Stimulated activated CD8-positive, alpha-beta memory T cell treated with anti-CD3 and anti-CD28 coated beads, Interleukin-4, amount 100 ng/mL, for 4 hours (primary cell): ENCODE measurements at regions not wholly inside any gene's neighbourhood (a gene's known extent, or its start where the extent isn't known, plus 50 kb on each side); places are given as distances from the start of the nearest gene placed in this dataset.

Source experiments
- DNase-seq, 2 donors: peaks; one replicate each; pipeline ENCODE4 v3.0.0-alpha.2; 2020; ENCODE audit warnings: low read depth in 2 of 2, low spot score in 1 of 2

DNA sequence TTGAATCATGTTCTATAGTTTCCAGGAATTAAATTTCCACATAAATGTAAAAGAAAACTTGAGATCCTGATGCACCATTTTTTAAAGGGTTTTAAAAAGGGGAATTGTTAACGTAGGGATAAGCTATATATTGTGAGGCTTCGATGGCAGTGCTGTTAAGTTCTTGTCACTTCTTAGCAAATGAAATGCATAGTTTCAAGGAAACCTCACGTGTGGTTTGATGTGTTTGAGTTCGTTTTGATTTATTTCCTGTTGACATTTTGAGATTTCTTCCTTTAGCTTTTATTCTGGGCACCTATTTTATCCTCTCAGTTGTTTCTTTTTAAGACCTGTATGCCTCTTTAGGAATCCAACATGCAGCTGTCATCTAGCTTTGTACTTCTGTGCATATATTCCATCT is 301.0 kb downstream of the DOCK8 start:
- no peak for DNase-seq

DNA sequence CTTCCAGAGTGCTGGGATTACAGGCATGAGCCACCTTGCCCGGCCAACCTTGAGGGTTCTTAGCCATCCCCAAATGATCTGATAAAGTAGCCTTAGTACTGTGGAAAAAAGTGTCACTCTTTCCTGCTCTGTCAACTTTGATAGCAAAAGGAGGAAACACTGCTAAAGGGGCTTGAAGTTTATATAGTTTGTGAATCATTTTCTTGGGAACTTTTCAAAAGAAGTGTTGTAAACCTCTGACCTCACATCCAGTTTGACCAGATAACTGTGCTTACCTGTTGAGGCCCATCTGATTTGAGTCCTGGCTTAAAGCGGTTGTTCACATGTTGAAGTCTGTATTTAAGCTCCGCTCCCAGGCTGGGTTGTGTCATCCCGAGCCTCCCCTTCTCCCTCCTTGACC is 303.3 kb downstream of the DOCK8 start:
- no peak for DNase-seq

DNA sequence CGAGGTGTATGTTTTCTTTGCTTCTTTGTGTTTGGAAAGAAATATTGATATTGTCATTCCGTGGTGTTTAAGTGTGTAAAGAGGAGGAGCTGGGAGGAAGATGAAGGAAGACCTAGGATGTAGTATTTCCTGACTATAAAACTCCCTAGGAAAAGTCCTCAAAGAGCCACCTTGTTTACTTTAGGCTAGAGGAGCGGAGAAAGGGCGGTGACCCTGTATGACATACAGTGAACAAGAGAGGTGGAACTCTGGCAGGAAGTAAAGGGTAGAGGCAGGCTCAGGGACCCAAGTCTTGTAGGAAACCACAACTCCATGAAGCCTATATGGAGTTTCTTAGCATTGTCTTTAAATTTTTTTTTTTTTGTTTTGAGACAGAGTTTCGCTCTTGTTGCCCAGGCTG is 303.9 kb downstream of the DOCK8 start:
- no peak for DNase-seq

DNA sequence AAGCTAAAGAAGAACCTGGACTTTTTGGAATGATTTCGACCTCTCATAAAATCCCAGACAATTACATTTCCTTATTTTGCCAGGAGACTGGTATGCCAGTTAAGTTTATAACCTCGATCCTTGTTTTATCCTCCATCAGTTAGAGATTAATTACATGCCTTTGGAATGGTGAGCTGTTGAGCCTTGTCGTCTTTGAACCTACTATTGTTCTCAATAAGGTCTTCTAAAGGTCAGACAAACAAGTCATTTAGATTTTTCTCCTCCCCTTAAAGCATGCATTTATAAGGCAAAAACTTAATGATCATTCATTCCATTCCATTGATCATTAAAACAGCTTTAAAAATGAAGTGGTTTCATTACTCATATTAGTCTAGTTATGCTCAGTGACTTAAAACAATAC is 304.9 kb downstream of the DOCK8 start:
- DNase-seq = no peak

DNA sequence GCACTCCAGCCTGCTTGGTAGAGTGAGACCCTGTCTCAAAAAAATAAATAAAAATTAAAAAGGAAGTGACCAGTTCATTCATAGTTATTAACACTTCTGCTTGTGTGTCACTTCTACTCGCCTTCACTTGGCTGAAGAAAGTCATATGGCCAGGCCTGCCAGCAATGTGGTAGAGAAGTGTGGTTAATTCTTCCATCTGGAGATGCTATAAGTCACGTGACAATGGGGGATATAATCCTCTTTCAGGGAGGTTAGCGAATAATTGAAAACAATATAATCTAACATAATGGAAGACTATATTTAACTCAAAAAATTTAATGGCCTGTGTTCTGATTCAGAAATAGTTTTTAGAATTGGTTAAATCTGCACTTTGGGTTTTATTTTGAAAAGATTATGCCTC is 305.6 kb downstream of the DOCK8 start:
- DNase-seq = no peak

DNA sequence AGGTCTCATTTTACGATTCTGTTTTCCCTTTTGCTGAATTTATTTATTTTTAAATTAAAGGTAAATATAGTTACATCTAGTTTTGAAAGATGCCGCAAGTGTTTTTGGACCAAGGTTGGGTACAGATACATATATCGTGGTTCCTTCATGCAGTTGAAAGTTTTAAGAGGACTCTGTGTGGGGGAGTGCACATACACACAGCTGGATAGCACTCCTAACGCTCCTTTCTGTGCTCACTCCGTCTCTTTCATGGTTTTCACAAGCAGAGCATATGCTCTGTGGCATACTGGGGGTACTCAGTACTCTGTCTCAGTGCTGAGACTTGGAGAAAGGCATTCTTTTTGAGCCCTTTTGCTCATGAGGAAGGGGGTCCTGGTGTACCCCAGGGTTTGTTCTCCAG is 307.5 kb downstream of the DOCK8 start:
- DNase-seq = no peak

DNA sequence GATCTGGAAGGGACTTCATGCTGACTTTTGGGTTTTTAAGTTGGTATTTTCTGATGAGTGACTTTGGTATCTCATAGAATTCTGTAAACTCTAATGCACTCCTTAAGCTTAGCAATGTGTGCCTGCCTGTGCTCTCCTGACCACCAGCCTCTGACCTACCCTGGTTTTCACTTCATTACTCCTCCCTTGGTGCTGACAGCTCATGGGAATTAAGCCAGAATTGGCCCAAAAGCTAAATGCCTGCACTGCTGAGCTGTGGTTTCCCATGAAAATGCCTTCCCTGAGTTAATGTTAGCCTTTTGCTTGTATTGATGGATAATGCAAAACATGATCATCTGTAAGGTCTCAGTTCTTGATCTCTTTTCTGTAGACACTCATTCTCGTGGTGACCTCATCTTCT is 308.0 kb downstream of the DOCK8 start:
- no peak for DNase-seq

DNA sequence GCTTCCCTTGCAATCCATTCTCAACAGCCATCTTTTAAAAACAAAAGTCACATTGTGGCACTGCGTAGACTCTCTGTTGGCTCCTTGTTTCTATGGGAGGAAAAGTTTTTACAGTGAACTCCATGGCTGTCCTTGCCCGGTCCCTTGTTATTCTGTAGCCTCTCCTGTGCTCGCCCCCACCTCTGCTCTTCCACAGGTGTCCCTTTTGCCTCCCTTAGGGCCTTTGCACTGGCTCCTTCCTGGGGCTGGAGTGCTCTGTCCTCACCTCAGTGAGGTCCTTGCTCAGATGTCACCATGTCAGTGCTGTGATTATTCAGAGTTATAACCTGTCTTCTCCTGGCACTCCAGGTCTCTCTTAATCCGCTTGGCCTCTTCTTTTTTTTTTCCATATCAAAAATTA is 308.8 kb downstream of the DOCK8 start:
- DNase-seq = no peak

DNA sequence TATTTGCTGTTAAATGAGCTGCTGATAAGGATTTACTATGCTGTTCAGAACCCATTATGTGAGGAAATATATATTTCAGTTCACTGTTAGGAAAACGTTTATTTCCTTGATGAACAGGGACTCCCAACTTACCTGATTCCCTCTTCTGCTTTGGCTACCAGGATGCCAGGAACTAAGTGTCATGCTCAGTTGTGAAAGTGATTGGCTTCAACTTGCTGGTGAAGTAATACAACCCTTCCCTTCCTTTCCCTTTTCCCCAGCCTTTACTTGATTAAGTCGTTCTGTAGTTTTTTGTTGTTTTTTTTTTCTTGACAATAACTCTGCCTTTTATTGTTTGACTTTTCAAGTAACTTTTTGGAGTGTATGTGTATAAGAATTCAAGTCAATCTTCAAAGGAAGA is 309.3 kb downstream of the DOCK8 start:
- no peak for DNase-seq

DNA sequence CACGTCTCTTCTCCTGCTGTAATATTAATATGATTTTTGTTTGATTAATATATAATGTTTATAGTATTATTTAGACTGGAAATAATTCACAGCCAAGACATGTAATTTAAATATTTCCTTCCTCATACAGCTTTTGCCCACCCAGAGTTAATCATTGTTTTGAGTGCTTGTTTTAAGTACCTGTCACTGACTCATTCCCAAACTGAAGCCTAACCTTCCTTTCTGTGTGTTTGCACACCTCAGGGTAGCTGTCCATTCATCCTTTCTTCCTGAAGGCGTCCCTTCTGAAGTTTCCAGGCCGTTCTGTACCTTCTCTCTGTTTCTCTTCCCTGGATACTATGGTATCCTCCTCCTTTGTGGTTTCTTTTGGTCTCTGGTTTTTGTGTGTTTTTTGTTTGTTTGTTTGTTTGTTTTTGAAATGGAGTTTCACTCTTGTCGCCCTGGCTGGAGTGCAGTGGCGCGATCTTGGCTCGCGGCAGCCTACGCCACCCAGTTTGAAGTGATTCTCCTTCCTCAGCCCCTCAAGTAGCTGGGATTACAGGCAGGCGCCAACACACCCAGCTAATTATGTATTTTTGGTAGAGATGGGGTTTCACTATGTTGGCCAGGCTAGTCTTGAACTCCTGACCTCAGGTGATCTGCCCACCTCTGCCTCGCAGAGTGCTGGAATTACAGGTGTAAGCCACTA is 312.4 kb downstream of the DOCK8 start:
- DNase-seq = no peak

DNA sequence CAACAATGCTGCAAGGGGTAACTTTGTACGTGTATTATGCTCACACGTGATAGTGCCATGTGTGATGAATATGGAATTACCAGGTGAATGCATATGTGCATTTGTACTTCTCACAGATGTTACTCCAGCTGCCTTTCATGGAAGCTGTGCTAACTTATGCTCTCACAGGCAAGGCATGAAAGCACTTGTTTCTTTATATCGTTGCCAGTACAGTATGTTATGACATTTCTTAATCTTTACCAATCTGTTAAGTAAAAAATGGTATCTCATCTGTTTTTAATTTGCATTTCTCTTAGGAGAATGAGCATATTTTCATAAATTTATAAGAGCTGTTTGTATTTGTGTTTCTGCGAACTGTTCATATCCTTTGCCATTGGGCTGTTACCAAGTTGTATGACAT is 311.8 kb upstream of the DMRT1 start:
- DNase-seq = no peak

DNA sequence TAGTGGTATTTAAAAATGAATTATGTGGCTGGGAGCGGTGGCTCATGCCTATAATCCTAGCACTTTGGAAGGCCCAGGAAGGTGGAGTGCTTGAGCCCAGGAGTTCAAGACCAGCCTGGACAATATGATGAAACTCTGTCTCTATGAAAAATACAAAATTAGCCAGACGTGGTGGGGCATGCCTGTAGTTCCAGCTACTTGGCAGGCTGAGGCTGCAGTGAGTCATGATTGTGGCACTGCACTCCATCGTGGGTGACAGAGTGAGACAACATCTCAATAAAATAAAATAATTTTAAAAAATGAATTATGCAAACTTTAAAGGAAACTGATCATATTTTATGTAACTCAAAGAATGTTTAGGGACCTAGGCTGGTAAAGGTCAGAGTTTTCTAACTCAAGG is 310.8 kb upstream of the DMRT1 start:
- DNase-seq = no peak

DNA sequence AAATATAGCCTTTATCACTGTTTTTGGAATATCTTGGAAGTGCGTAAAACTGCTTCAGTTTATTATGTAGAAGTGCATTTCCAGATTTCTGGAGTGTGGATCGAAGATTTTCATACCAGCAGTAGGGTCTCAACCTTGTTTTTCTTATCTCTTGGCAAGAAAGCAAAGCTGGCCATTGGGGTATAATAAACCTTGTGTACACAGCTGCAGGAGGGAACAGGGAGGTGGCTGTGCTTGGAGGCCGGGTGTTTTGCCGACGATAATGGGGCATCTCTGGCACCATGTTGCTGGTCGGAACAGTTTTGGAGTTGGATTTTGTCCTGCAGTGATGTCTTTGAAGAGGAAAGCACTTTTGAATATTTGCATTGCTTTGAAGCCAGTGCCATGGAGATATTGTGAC is 308.8 kb upstream of the DMRT1 start:
- no peak for DNase-seq

DNA sequence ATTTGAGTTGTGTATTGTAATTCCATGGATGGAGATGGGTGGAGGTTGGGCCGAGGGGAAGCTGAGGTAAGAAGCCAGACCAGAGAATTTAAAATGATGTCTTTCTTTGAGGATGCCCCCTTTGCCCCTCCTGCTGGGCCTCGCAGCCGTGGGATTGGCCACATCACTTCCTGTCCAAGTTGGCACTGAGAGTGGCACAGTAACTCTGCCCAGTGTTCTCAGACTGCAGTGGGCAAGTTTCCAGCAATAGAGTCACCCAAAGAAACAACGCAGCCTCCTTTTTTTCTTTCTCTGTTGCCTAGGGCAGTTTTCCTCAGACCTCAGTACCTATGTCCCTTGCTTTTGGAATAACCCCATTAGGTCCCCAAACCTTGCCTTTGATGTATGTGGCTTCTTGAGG is 306.6 kb upstream of the DMRT1 start:
- no peak for DNase-seq

DNA sequence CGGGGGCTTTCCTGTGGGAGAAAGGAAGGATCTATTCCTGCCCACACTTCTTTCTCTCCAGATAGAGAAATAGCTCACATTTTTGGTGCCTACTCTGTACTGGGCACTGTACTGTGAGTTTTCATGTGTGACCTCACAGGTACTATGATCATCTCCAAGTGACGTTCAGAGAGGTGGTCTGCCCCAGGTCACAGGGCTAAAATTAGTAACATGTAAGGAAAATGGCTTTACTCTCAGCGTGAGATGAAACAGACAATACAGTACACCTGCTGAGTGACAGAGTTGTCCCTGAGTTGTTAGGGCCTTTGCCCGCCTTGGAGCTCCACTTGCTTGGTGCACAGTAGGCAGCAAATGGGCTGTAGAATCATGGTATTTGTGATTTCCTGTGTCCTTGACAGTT is 306.1 kb upstream of the DMRT1 start:
- no peak for DNase-seq

DNA sequence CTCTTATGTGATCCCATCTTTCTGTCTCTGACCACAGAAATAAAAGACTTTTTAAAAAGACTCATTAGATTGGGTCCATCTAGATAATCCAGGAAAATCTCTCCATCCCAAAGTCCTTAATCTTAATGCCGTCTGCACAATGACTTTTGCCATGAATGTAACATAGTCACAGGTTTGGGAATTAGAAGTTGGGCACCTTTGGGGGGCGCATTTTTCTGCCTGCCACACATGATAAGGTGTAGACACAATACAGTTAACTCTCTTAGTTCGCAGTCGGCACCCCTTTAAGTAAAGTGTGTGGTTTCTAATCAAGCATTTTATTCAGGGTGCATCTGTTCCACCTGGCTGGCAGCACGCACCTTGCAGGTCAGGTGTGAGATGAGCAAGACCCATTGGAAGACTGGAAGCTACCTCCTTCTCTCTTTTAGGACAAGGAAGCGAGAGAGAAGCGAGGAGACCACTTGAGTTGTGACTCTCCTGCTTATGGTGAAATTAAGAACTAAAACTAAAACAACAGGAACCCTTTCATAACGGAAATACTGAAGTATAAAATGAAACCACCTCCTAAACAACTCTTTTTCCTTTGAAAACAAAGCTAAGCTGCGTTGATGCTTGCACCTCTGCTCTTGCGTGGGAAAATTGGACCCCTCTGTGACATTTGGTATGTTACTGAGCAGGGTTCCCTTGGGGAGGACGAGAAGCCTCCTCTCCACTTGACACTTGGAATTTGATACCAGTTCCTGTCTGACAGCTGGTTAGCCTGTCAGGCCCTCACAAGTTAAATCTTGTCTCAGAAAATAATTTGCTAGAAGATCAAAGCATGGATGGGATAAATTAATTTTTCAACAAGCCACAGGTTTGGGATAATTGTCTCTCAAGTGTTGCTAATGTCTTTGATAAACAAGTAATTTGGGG is 304.6 kb upstream of the DMRT1 start:
- DNase-seq = no peak

DNA sequence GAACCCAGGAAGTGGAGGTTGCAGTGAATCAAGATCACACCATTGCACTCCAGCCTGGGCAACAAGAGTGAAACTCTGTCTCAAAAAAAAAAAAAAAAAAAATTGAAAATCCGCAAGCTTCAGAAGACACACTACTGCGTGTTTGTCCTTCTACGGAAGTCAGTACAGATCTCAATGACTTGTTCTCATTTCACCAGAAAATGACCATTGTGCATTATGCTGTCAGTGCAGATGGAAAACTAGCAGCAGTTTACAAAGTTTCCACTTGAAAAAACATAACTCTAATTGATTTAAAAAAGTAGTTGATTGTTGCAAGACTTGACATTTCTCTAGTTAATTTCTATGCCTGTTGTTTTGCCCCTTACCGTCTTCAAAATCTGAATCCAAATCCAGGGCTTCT is 298.0 kb upstream of the DMRT1 start:
- no peak for DNase-seq

DNA sequence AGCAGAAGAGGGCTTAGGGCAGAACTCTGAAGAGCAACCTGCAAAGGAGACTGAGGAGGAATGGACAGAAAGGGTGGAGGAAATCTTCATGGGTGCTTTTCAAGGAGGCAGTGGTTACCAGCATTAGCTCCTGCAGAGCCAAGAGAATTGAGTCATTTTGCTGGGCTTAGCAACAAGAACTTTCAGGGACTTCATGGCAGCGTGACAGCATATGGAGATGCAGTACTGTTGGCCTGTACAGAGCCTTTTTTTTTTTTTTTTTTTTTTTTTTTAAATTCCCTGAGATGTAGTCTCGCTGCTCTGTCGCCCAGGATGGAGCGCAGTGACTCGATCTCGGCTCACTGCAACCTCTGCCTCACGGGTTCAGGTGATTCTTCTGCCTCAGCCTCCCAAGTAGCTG is 296.0 kb upstream of the DMRT1 start:
- no peak for DNase-seq

DNA sequence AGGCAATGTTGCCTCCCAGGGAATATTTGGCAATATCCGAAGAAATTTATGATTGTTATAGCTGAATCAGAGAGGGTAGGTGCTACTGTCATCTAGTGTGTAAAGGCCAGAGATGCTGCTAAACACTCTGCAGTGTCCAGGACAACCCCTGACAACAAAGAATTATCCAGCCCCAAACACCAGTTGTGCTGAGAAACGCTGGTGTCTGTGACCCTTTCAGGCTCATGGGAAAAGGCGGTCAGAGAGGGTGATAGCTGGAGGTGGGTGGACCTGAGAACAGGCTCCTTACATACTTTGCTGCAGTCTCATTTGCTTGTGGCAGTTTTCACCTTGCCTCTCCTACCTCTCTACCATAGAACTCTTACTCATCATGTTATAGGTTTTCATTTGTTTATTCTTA is 295.3 kb upstream of the DMRT1 start:
- DNase-seq = no peak

DNA sequence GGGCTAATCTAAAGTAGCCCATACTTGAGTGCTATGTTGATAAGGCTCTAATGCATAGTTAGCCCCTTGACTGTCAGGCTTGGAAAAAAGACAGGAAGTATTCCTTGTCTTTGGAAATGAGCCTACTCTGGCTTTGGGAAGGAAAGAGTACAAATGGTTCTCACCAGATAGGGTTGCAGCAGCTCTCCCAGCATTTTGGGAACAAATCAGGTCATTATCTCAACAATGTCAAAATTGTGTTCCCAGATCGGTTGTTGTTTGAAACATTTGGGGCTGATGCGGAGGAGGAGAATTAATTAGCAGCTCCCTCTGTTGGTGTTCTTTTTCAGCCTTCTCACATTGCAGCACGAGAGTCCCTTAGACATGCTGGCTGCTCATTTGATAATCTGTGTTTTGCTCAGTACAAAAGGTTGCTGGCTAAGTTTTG is 294.7 kb upstream of the DMRT1 start:
- DNase-seq = no peak

DNA sequence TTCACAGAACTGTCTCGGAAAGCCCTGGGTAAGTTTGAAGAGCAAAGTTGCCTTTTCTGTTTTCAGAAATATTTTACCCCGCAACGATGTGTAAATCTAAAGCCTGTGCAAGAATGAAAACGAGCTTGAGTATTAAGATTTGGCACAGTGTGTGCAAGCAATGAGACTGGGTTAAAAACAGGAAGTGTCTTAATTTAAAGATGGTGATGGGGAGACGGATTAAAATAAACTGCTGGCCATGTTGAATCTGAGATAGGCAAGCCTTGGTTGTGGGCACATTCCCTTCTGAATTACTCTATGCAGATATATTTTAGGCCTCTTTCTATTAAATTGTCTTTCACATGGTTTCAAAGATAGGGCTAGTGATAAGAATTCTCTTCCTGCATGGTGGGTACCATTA is 294.2 kb upstream of the DMRT1 start:
- DNase-seq = no peak

DNA sequence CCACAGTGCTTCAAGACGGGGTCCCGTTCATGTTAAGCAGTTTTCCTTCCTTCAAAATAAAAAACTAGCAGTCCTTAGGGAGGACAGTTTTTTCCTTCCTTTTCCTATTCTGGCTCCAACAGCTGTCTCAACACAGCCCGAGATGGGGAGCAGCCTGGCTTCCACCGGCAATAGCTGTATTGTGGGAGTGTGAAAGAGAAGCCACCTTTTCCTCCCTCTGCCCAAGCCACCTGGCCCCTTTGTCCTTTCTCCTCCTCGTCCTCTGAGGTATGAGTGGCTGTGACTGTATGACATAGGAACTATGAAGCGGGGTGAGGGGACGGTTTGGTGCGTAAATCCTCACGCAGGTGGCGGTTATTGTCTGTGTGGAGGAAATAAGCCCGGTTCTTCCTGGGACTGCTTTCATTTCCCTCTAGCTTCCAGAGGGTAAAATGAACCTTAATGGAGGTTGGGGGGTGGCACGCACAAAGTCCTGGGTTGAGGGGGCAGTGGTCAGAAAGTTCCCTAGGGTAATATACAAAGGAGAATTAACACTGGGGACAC is 292.0 kb upstream of the DMRT1 start:
- DNase-seq = no peak
